Right lobe of liver (tissue), 6 donors: ENCODE measurements at regions not wholly inside any gene's neighbourhood (a gene's known extent, or its start where the extent isn't known, plus 50 kb on each side); places are given as distances from the start of the nearest gene placed in this dataset.
A peak's percentile ranks its signal among the peaks of the same experiment; 100 is the strongest.

Experiments
- ATAC-seq, 4 donors: fragments of 200-7000 bp; cut with Tn5 transposase; one replicate each; pipeline ENCODE4 v1.9.1; 2020; ENCODE audit warnings: mild to moderate bottlenecking in 4 of 4, moderate library complexity in 4 of 4
- DNase-seq, 3 donors: peaks; one replicate each; pipeline ENCODE4 v3.0.0-alpha.2; 2020
- H3K27ac ChIP-seq, 3 donors: fragments of 200-600 bp; one replicate each; pipeline ENCODE4 v1.8.0; 2022
- H3K27me3 ChIP-seq, 2 donors: fragments of 200-600 bp; one replicate each; pipeline ENCODE4 v1.8.0; 2022
- H3K36me3 ChIP-seq, 4 donors: fragments of 200-600 bp; sonication (generic) in 1 of 4; one replicate each; pipeline versions ENCODE4 v1.5.1 to v1.8.0; 2017 to 2022; ENCODE audit warnings: control low read depth in 1 of 4
- H3K4me1 ChIP-seq, 4 donors: fragments of 200-600 bp; sonication (generic) in 1 of 4; one replicate each; pipeline versions ENCODE4 v1.5.1 to v1.8.0; 2017 to 2022; ENCODE audit warnings: control low read depth in 1 of 4
- H3K4me3 ChIP-seq, 3 donors: fragments of 200-600 bp; one replicate each; pipeline ENCODE4 v1.8.0; 2022
- H3K9me3 ChIP-seq, 4 donors: fragments of 200-600 bp; sonication (generic) in 1 of 4; one replicate each; pipeline versions ENCODE4 v1.5.1 to v1.8.0; 2017 to 2022; ENCODE audit warnings: control low read depth in 1 of 4
- CTCF ChIP-seq, 4 donors: fragments of 200-600 bp in 3 of 4; fragments of 450-650 bp in 1 of 4; IDR thresholded peaks; one replicate each; pipeline versions ENCODE4 v1.5.1 to v1.8.0; 2016 to 2022; ENCODE audit warnings: antibody characterized with exemption in 4 of 4, mild to moderate bottlenecking in 2 of 4
- POLR2A ChIP-seq: fragments of 450-650 bp; IDR thresholded peaks from one replicate; pipeline ENCODE4 v1.6.1; 2017; ENCODE audit warnings: antibody characterized with exemption, mild to moderate bottlenecking
- WGBS: methylation state at CpG from one replicate; pipeline ENCODE4 v1.1.6; 2018; ENCODE audit warnings: low coverage, low lambda C conversion rate; ENCODE audit not compliant: insufficient coverage; ENCODE audit errors: missing lambda C conversion rate; 5-methylcytosine and 5-hydroxymethylcytosine counted together
- intact Hi-C, 2 donors: fragments of 100-400 bp; cut with DNase I; formaldehyde crosslinking; loops; one replicate each; pipeline versions ENCODE4 v1.11.2 to v1.14.1; 2022
- donor health status: DM: no; HTN: yes; CAD: no.
- donor health status: DM: no; HTN: no; CAD: no.
- donor health status: DM: no; HTN: no; CAD: no.
- donor health status: DM: no; HTN: yes; CAD: no.
- donor health status: DM: no; HTN: yes; CAD: no.

- TF ChIP-seq POLR2A (no peak), CTCF (IDR thresholded peaks at IDR 0.05) (no peak)
- no peaks in the 10 kb centered on the region for H3K9me3 ChIP-seq
- intact Hi-C loops, result no loop called here
- 72% methylated on average over 5 of the region's 5 CpGs for WGBS
- H3K4me1 ChIP-seq, result no peaks in the 10 kb centered on the region
- no peaks in the 10 kb centered on the region for H3K36me3 ChIP-seq
- DNase-seq (no peak), ATAC-seq (no peak)
- no peak overlapping the region for H3K27ac ChIP-seq
- H3K27me3 ChIP-seq, result no peaks in the 10 kb centered on the region
- H3K4me3 ChIP-seq, result no peak overlapping the region
Observed at GRCh38 chrX:13239272-13239671, 80.6 kb downstream of the ATXN3L start.

GRCh38 chrX:13235930-13236329, 83.9 kb downstream of the ATXN3L start:
- H3K4me3 ChIP-seq, result no peak overlapping the region
- ATAC-seq (no peak), DNase-seq (no peak)
- H3K4me1 ChIP-seq, result no peaks in the 10 kb centered on the region
- H3K27ac ChIP-seq, result no peak overlapping the region
- WGBS, result 56% methylated on average over 1 of the region's 1 CpG
- no peak for TF ChIP-seq CTCF (IDR thresholded peaks at IDR 0.05)
- no peak for TF ChIP-seq POLR2A
- H3K9me3 ChIP-seq, result no peaks in the 10 kb centered on the region
- H3K27me3 ChIP-seq, result no peaks in the 10 kb centered on the region
- intact Hi-C loops, result no loop called here
- H3K36me3 ChIP-seq, result no peaks in the 10 kb centered on the region

GRCh38 chrX:13232484-13232883, 87.4 kb downstream of the ATXN3L start:
- Histone ChIP-seq H3K9me3 (no peaks in the 10 kb centered on the region), H3K36me3 (no peaks in the 10 kb centered on the region), H3K27ac (no peak overlapping the region), H3K27me3 (no peaks in the 10 kb centered on the region), H3K4me1 (no peaks in the 10 kb centered on the region), H3K4me3 (no peak overlapping the region)
- no peak for DNase-seq
- ATAC-seq, result no peak
- TF ChIP-seq CTCF (IDR thresholded peaks at IDR 0.05) (no peak), POLR2A (no peak)
- intact Hi-C loops, result no loop called here

- TF ChIP-seq CTCF (IDR thresholded peaks at IDR 0.05) (no peak), POLR2A (no peak)
- no peak overlapping the region for H3K27ac ChIP-seq
- no peaks in the 10 kb centered on the region for H3K4me1 ChIP-seq
- no peaks in the 10 kb centered on the region for H3K36me3 ChIP-seq
- no peaks in the 10 kb centered on the region for H3K27me3 ChIP-seq
- no peak for ATAC-seq
- intact Hi-C loops, result no loop called here
- no peak for DNase-seq
- no peaks in the 10 kb centered on the region for H3K9me3 ChIP-seq
- H3K4me3 ChIP-seq, result no peak overlapping the region
Observed at GRCh38 chrX:13226214-13226613, 93.6 kb downstream of the ATXN3L start.

- Histone ChIP-seq H3K27me3 (no peaks in the 10 kb centered on the region), H3K4me1 (peaks cover 0 to 6% (median 3%) of the 10 kb centered on the region in 4 donors), H3K27ac (no peak overlapping the region), H3K36me3 (no peaks in the 10 kb centered on the region), H3K9me3 (no peaks in the 10 kb centered on the region), H3K4me3 (no peak overlapping the region)
- 23% methylated on average over 2 of the region's 2 CpGs for WGBS
- ATAC-seq (peak; percentile 42 to 82 (median 66)), DNase-seq (no peak)
- TF ChIP-seq CTCF (IDR thresholded peaks at IDR 0.05) (no peak), POLR2A (no peak)
- intact Hi-C loops, result no loop called here
Observed at GRCh38 chrX:13223868-13224567, 95.8 kb downstream of the ATXN3L start.
